HG02943 (cell line): ENCODE measurements at regions not wholly inside any gene's neighbourhood (a gene's known extent, or its start where the extent isn't known, plus 50 kb on each side); places are given as distances from the start of the nearest gene placed in this dataset.
"Not testable (repeated sequence)": the region's sequence is repeated elsewhere in the genome, so short reads cannot be mapped to it uniquely, and the experiment has no call there.

Experiments used
- ATAC-seq: cut with Tn5 transposase; IDR thresholded peaks from one replicate; pipeline ENCODE4 v1.9.1; 2021; ENCODE audit warnings: mild to moderate bottlenecking, low read depth, moderate library complexity; ENCODE audit not compliant: unreplicated experiment

DNA sequence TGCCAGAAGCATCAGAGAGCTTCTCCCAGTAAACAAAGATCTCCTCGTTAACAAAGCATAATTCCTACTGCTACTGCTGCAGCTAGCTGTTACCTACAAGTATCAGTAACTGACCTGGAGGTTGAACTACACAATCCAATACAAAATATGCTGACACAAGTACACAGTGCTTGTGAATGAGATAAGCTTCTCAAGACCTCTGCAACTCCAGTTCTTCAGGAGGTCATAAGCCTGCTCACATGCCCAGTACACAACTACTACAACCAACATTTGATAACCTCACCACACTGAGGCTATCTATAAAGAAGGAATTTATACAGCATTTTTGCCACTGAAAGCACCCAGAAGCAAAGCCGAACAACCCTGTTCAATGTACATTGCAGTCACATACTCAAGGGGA is 66.7 kb upstream of the SMARCAD1 start:
- no peak for ATAC-seq

DNA sequence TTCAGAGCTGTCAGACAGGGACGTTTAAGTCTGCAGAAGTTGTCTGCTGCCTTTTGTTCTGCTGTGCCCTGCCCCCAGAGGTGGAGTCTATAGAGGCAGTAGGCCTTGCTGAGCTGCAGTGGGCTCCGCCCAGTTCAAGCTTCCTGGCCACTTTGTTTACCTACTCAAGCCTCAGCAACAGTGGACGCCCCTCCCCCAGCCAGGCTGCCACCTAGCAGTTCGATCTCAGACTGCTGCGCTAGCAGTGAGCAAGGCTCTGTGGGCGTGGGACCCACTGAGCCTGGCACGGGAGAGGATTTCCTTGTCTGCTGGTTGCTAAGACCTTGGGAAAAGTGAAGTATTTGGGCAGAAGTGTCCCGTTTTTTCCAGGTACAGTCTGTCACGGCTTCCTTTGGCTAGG is 59.6 kb upstream of the SMARCAD1 start:
- not testable (repeated sequence) for ATAC-seq

DNA sequence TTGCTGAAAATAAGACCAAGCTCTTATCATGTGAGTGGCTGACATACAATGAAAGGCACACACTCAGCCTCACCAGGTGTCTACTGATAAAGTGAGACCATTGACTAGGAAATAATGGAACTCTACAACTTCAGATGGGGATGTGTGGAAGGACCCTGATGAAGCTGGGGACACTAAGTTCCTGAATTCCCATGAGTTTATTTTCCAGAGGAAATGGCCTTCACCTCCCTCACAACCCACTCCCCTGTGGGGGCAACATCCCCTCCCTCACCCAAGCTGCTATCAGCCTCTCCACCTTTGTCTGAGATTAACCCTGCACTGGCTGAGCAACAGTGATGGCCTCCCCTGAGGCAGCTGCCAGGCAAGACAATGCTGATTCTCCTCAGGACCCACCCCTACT is 55.2 kb upstream of the SMARCAD1 start:
- ATAC-seq, result no peak

DNA sequence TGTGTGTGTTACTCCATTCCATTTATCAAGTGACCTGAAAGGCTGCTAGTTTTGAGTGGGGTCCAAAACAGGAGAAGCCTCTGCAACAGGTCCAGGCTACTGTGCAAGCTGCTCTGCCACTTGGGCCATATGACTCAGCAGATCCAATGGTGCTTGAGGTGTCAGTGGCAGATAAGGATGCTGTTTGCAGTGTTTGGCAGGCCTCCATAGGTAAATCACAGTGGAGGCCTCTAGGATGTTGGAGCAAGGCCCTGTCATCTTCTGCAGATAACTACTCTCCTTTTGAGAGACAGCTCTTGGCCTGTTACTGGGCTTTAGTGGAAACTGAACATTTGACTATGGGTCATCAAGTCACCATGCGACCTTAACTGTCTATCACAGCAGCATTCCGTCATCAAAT is 52.3 kb upstream of the SMARCAD1 start:
- ATAC-seq, result not testable (repeated sequence)

DNA sequence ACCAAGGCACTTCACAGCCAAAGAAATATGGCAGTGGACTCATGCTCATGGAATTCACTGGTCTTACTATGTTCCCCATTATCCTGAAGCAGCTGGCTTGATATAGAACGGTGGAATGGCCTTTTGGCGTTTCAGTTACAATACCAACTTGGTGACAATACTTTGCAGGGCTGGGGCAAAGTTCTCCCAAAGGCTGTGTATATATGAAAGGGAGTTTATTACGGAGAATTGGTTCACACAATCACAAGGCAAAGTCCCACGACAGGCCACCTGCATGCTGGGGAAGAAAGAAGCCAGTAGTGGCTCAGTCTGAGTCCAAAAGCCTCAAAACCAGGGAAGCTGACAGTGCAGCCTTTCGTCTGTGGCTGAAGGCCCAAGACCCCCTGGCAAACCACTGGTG is 50.8 kb upstream of the SMARCAD1 start:
- no peak for ATAC-seq
